Panc1 (cell line): ENCODE measurements at regions not wholly inside any gene's neighbourhood (a gene's known extent, or its start where the extent isn't known, plus 50 kb on each side); places are given as distances from the start of the nearest gene placed in this dataset.

Experiments used
- CTCF ChIP-seq: fragments of 450-650 bp; IDR thresholded peaks from 2 replicates; pipeline ENCODE4 v1.5.1; 2017; ENCODE audit warnings: mild to moderate bottlenecking
- POLR2AphosphoS5 ChIP-seq: IDR thresholded peaks from 2 replicates; pipeline ENCODE4 v1.6.1; 2012; ENCODE audit warnings: mild to moderate bottlenecking, low read depth, low read length, moderate library complexity
- REST ChIP-seq, 2 experiments: IDR thresholded peaks; 2 replicates each; pipeline ENCODE4 v1.6.1; 2011 to 2012; ENCODE audit warnings: low read depth in 2 of 2, control low read depth in 1 of 2, low read length in 1 of 2, mild to moderate bottlenecking in 1 of 2, moderate library complexity in 1 of 2; ENCODE audit not compliant: insufficient read depth in 1 of 2
- SIN3A ChIP-seq: IDR thresholded peaks from 2 replicates; pipeline ENCODE4 v1.6.1; 2012; ENCODE audit warnings: low read depth, mild to moderate bottlenecking, low read length, moderate library complexity, borderline replicate concordance; ENCODE audit not compliant: insufficient read depth

DNA sequence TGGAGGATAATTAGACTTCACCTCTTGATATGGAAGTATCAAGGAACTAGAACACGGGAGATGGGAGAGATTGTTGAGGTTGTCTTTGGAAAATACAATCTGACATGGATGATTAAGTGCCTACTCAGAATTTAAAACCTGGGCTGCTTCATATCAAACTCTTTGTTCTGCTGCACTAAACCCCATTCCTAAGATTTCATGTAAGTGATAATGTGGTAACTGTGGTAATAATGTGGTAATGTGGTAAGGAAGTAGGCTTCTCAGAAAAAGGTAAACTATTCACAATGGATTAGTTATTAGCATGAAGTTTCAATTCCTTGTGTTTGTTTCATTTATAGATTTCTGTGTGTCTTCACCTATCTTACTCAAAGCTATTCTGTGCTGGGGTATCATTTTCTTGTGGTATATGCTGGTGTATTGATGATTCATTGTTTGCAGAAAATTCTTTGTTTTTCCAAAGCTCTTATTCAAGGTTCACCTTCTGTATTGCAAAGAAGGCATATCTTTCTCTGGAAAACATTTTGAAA, 129.9 kb upstream of the TAC1 start:
- no peak for TF ChIP-seq CTCF
- TF ChIP-seq POLR2AphosphoS5: no peak
- TF ChIP-seq REST (IDR thresholded peaks at IDR 0.05; ENCODE audit: insufficient read depth in 1 of 2, low read depth in 2 of 2, low read length in 1 of 2): no peak
- no peak for TF ChIP-seq SIN3A
